GM23338 (cell line): ENCODE measurements at regions not wholly inside any gene's neighbourhood (a gene's known extent, or its start where the extent isn't known, plus 50 kb on each side); places are given as distances from the start of the nearest gene placed in this dataset.

Experiments used
- ATAC-seq: fragments of 200-7000 bp; cut with Tn5 transposase; 3 replicates; pipeline ENCODE4 v1.9.1; 2020
- DNase-seq: peaks from one replicate; pipeline ENCODE4 v3.0.0-alpha.2; 2015; ENCODE audit warnings: low spot score
- H2AFZ ChIP-seq: fragments of 200-600 bp; sonication (generic); 2 replicates; pipeline ENCODE4 v1.8.0; 2016; ENCODE audit warnings: antibody characterized with exemption, mild to moderate bottlenecking, moderate library complexity
- H3F3A ChIP-seq: fragments of 200-600 bp; sonication (generic); replicated peaks from 2 replicates; pipeline ENCODE4 v1.8.0; 2017; ENCODE audit warnings: antibody characterized with exemption, mixed run types, low read depth
- H3K27ac ChIP-seq: fragments of 200-600 bp; sonication (generic); 2 replicates; pipeline ENCODE4 v1.6.1; 2016; ENCODE audit warnings: low read depth
- H3K27me3 ChIP-seq: fragments of 200-600 bp; sonication (generic); 2 replicates; pipeline ENCODE4 v1.8.0; 2016; ENCODE audit warnings: mild to moderate bottlenecking, mixed run types, moderate library complexity; ENCODE audit not compliant: insufficient read depth
- H3K36me3 ChIP-seq: fragments of 200-600 bp; sonication (generic); 2 replicates; pipeline ENCODE4 v1.8.0; 2016; ENCODE audit warnings: mild to moderate bottlenecking; ENCODE audit not compliant: insufficient read depth
- H3K4me1 ChIP-seq: fragments of 200-600 bp; sonication (generic); 2 replicates; pipeline ENCODE4 v1.8.0; 2016; ENCODE audit warnings: mild to moderate bottlenecking, moderate library complexity; ENCODE audit not compliant: insufficient read depth
- H3K4me2 ChIP-seq: fragments of 200-600 bp; sonication (generic); 2 replicates; pipeline ENCODE4 v1.7.1; 2017; ENCODE audit warnings: mixed run types
- H3K4me3 ChIP-seq: fragments of 200-600 bp; sonication (generic); 2 replicates; pipeline ENCODE4 v1.6.1; 2016; ENCODE audit warnings: mixed run types
- H3K79me2 ChIP-seq: fragments of 200-600 bp; sonication (generic); replicated peaks from 2 replicates; pipeline ENCODE4 v1.8.0; 2017; ENCODE audit warnings: mild to moderate bottlenecking; ENCODE audit not compliant: insufficient read depth
- H3K9me2 ChIP-seq: fragments of 200-600 bp; sonication (generic); 2 replicates; pipeline ENCODE4 v1.8.0; 2017; ENCODE audit not compliant: insufficient read depth
- H4K20me1 ChIP-seq: fragments of 200-600 bp; sonication (generic); replicated peaks from 2 replicates; pipeline ENCODE4 v1.8.0; 2017; ENCODE audit warnings: mild to moderate bottlenecking; ENCODE audit not compliant: insufficient read depth
- H3K27ac Mint-ChIP-seq: 2 replicates; pipeline ENCODE4 v1.8.0; 2020; ENCODE audit warnings: inconsistent platforms, mild to moderate bottlenecking, moderate library complexity, mixed read lengths
- H3K27me3 Mint-ChIP-seq: 3 replicates; pipeline ENCODE4 v1.8.0; 2022; ENCODE audit warnings: low read depth, mild to moderate bottlenecking, moderate library complexity, mixed read lengths, inconsistent platforms; ENCODE audit not compliant: insufficient read depth, poor library complexity
- H3K36me3 Mint-ChIP-seq: 3 replicates; pipeline ENCODE4 v1.8.0; 2021; ENCODE audit warnings: low read depth, mild to moderate bottlenecking, inconsistent platforms, moderate library complexity, mixed read lengths
- H3K4me1 Mint-ChIP-seq: 3 replicates; pipeline ENCODE4 v1.8.0; 2020; ENCODE audit warnings: mild to moderate bottlenecking, inconsistent platforms, mixed read lengths
- H3K4me3 Mint-ChIP-seq: 3 replicates; pipeline ENCODE4 v1.8.0; 2021; ENCODE audit warnings: moderate library complexity, mild to moderate bottlenecking, inconsistent platforms, mixed read lengths
- H3K9me3 Mint-ChIP-seq: 3 replicates; pipeline ENCODE4 v1.8.0; 2020; ENCODE audit warnings: moderate library complexity, mild to moderate bottlenecking, inconsistent platforms, mixed read lengths
- CREB1 ChIP-seq: fragments of 250-450 bp; sonication (Bioruptor Pico); IDR thresholded peaks from 2 replicates; pipeline ENCODE4 v1.5.0; 2020; ENCODE audit warnings: low read depth, mild to moderate bottlenecking, moderate library complexity
- EZH2 ChIP-seq: fragments of 200-600 bp; sonication (generic); IDR thresholded peaks from one replicate; pipeline ENCODE4 v1.8.0; 2017; ENCODE audit warnings: antibody characterized with exemption, mild to moderate bottlenecking, low read depth; ENCODE audit not compliant: unreplicated experiment
- EZH2phosphoT487 ChIP-seq: fragments of 200-600 bp; sonication (generic); IDR thresholded peaks from one replicate; pipeline ENCODE4 v1.8.1; 2018; ENCODE audit warnings: antibody characterized with exemption; ENCODE audit not compliant: unreplicated experiment
- JUNB ChIP-seq: IDR thresholded peaks from one replicate; pipeline ENCODE4 v1.6.1; 2016; ENCODE audit warnings: antibody characterized with exemption; ENCODE audit not compliant: unreplicated experiment
- POLR2AphosphoS5 ChIP-seq: IDR thresholded peaks from 2 replicates; pipeline ENCODE4 v1.6.1; 2016; ENCODE audit warnings: antibody characterized with exemption, low read depth
- REST ChIP-seq: IDR thresholded peaks from one replicate; pipeline ENCODE4 v1.6.1; 2018; ENCODE audit warnings: antibody characterized with exemption; ENCODE audit not compliant: unreplicated experiment
- STAT1 ChIP-seq: IDR thresholded peaks from one replicate; pipeline ENCODE4 v1.6.1; 2016; ENCODE audit warnings: antibody characterized with exemption; ENCODE audit not compliant: unreplicated experiment
- ZNF114 ChIP-seq: fragments of 250-450 bp; sonication (Bioruptor Pico); IDR thresholded peaks from 2 replicates; pipeline ENCODE4 v1.5.0; 2020; ENCODE audit warnings: mild to moderate bottlenecking, moderate library complexity
- ZNF462 ChIP-seq: fragments of 250-450 bp; sonication (Bioruptor Pico); IDR thresholded peaks from 2 replicates; pipeline ENCODE4 v1.5.0; 2020; ENCODE audit warnings: mild to moderate bottlenecking, moderate library complexity
- TF ChIP-seq, protein P1 (sequence below): IDR thresholded peaks from 2 replicates; pipeline ENCODE4 v1.6.1; 2016; ENCODE audit warnings: antibody characterized with exemption

DNA sequence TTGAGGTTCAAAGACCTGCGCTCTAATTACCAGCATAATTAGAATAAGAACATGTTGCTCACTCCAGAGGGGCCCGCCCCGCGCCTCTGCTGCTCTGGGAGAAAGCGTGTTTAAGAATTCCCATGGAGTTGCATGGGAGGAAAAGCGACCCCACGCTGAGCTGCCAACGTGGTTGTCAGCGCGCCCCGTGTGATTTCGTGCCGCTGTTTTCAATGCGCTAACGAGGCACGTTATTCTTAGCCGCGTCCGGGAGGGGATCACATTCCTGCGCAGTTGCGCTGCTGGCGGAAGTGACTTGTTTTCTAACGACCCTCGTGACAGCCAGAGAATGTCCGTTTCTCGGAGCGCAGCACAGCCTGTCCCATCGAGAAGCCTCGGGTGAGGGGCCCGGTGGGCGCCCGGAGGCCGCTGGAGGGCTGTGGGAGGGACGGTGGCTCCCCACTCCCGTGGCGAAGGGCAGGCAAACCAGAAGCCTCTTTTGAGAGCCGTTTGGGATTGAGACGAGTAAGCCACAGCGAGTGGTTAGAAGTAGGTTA lies 173.8 kb upstream of the SOX1 start:
- Histone ChIP-seq H3F3A (peaks cover 7% of the 10 kb centered on the region; the same call in 1 of the 2 replicates), H3K4me3 (peak overlapping the region; percentile 61), H3K79me2 (no peaks in the 10 kb centered on the region), H3K9me2 (no peaks in the 10 kb centered on the region), H3K4me2 (peak overlapping the region; percentile 74), H2AFZ (peak overlapping the region; percentile 90), H4K20me1 (no peaks in the 10 kb centered on the region), H3K4me1 (peaks cover 18% of the 10 kb centered on the region), H3K27me3 (peaks cover 31% of the 10 kb centered on the region), H3K27ac (no peak overlapping the region), H3K36me3 (no peaks in the 10 kb centered on the region)
- TF ChIP-seq ZNF114 (CRISPR knock-in tag) (0 out of 2 replicates have a peak, but pooled peaks have one; percentile 30), POLR2AphosphoS5 (no peak; the same call in 1 of the 2 replicates), EZH2 (no peak), EZH2phosphoT487 (no peak), REST (no peak), STAT1 (no peak), CREB1 (peak; percentile 72)
- TF ChIP-seq, protein P1, sequence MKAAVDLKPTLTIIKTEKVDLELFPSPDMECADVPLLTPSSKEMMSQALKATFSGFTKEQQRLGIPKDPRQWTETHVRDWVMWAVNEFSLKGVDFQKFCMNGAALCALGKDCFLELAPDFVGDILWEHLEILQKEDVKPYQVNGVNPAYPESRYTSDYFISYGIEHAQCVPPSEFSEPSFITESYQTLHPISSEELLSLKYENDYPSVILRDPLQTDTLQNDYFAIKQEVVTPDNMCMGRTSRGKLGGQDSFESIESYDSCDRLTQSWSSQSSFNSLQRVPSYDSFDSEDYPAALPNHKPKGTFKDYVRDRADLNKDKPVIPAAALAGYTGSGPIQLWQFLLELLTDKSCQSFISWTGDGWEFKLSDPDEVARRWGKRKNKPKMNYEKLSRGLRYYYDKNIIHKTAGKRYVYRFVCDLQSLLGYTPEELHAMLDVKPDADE = no peak
- Mint-ChIP-seq H3K4me3 (peak overlapping the region; percentile 77), H3K4me1 (peaks cover 31% of the 10 kb centered on the region), H3K27me3 (peaks cover 27% of the 10 kb centered on the region), H3K27ac (no peak overlapping the region), H3K36me3 (no peaks in the 10 kb centered on the region), H3K9me3 (no peaks in the 10 kb centered on the region)
- peak; percentile 84 for DNase-seq
- ATAC-seq = peak; percentile 76

DNA sequence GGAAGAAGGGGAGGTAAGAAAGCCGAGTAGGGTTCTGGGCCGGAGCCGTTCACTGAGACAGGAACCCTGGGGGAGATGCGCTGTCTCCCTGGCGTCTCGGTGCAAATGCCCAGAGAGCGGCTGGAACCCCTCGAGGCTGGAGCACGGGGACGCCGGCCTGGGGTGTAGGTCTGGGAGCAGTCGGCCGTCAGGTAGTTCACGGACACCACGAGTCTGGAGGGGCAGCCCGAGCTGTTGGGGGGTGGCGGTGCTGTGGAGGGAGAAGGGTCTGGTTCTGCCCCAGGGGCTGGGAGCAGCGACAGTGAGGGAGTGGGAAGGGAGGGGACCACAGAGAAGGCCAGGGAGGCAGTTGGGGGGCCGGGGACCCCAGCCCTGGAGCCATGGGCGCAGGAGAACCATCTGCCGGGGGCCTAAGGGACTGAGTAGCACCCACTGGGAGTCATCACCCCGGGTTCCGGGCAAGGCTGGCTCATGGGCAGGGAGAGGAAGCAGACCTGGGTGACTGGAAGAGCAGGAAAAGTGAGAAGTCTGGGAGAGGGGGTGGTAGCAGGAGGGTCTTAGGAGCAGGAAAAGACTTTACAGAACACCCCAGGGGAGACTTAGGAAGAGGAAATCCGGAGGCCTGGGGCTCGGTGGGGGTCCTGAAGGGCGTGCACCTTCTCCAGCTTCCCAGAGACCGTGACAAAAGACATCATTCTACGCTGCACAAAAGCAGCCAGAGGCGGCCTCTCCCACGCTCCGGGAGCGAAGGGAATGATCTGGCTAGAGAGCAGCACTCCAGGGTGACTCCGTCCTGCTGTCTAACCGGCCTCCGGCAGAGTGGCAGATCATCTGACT lies 173.1 kb upstream of the SOX1 start:
- H3K4me1 Mint-ChIP-seq = peaks cover 31% of the 10 kb centered on the region
- peak; percentile 63 for ATAC-seq
- TF ChIP-seq EZH2phosphoT487 (no peak), JUNB (no peak), ZNF462 (CRISPR knock-in tag) (no peak), ZNF114 (CRISPR knock-in tag) (no peak)

More for the DNA sequence above, 173.1 kb upstream of the SOX1 start:
- H3F3A ChIP-seq = peaks cover 7% of the 10 kb centered on the region; the same call in 1 of the 2 replicates
- Mint-ChIP-seq H3K9me3 (no peaks in the 10 kb centered on the region), H3K27me3 (peaks cover 27% of the 10 kb centered on the region), H3K36me3 (no peaks in the 10 kb centered on the region), H3K27ac (no peak overlapping the region), H3K4me3 (peak overlapping the region; percentile 77)
- peaks cover 31% of the 10 kb centered on the region for H3K27me3 ChIP-seq
- peak overlapping the region; percentile 74 for H3K4me2 ChIP-seq
- DNase-seq = peak; percentile 52
- peak overlapping the region; percentile 61 for H3K4me3 ChIP-seq
- H3K9me2 ChIP-seq = no peaks in the 10 kb centered on the region
- H3K36me3 ChIP-seq = no peaks in the 10 kb centered on the region
- H2AFZ ChIP-seq = peak overlapping the region; percentile 90
- H3K4me1 ChIP-seq = peaks cover 18% of the 10 kb centered on the region
- no peaks in the 10 kb centered on the region for H3K79me2 ChIP-seq
- H4K20me1 ChIP-seq = no peaks in the 10 kb centered on the region
- no peak overlapping the region for H3K27ac ChIP-seq
